K562 (cell line): ENCODE measurements at regions not wholly inside any gene's neighbourhood (a gene's known extent, or its start where the extent isn't known, plus 50 kb on each side); places are given as distances from the start of the nearest gene placed in this dataset.

ENCODE experiments used
- ATAC-seq: fragments of 200-7000 bp; cut with Tn5 transposase; 3 replicates; pipeline ENCODE4 v1.9.1; 2020; ENCODE audit warnings: moderate library complexity
- BruUV-seq: library from RNA; stranded (reverse); fragments of 400-500 nt; replicated peaks from 2 replicates; lab custom pipeline; 2021; lab: Mats Ljungman, UMichigan
- CTCF ChIA-PET: fragments of 300-600 bp; formaldehyde crosslinking; extraction: SDS; loops from one replicate; lab custom pipeline; 2021; ENCODE audit warnings: low intra/inter-chr PET ratio; lab: Yijun Ruan, JAX
- POLR2A ChIA-PET: fragments of 300-600, 350-650 bp; sonication (Branson Sonifier 250); formaldehyde crosslinking; extraction: SDS; loops from one replicate; lab custom pipeline; 2021; ENCODE audit warnings: antibody characterized with exemption, inconsistent platforms; lab: Yijun Ruan, JAX
- DNase-seq, 4 experiments: peaks; one replicate each; pipeline versions ENCODE4 v3.0.0 to v3.0.0-alpha.2; 2011 to 2018; ENCODE audit warnings: low spot score in 3 of 4, mixed read lengths in 3 of 4; ENCODE audit errors: extremely low read depth in 1 of 4
- FAIRE-seq: peaks from 2 replicates; lab custom pipeline; 2011; peaks lifted over from hg19 to GRCh38; lab: Jason Lieb, UNC
- H2AFZ ChIP-seq: 2 replicates; pipeline ENCODE4 v1.6.0; 2011; ENCODE audit warnings: low read depth, low read length, control low read depth, inconsistent platforms
- H3K27ac ChIP-seq: fragments of 200-600 bp; 3 replicates; pipeline ENCODE4 v1.8.0; 2011; ENCODE audit warnings: low read depth, mild to moderate bottlenecking, control low read depth, inconsistent platforms, low read length, moderate library complexity, mixed read lengths; ENCODE audit errors: extremely low read depth
- H3K27me3 ChIP-seq, 2 experiments: fragments of 300-600 bp in 1 of 2; 2 replicates in 1 of 2; 3 replicates in 1 of 2; pipeline versions ENCODE4 v1.6.0 to v1.8.0; 2011; ENCODE audit warnings: inconsistent platforms in 2 of 2, low read length in 2 of 2, mild to moderate bottlenecking in 1 of 2, mixed read lengths in 1 of 2, moderate library complexity in 1 of 2; ENCODE audit not compliant: control insufficient read depth in 2 of 2, insufficient read depth in 2 of 2
- H3K36me3 ChIP-seq: fragments of 300-600 bp; 3 replicates; pipeline ENCODE4 v1.8.0; 2011; ENCODE audit warnings: mild to moderate bottlenecking, low read length, inconsistent platforms; ENCODE audit not compliant: control insufficient read depth, insufficient read depth
- H3K4me1 ChIP-seq, 2 experiments: fragments of 200-600 bp in 1 of 2; replicated peaks in 1 of 2; 2 replicates in 1 of 2; 3 replicates in 1 of 2; pipeline versions ENCODE4 v1.5.1 to v1.8.0; 2011; ENCODE audit warnings: inconsistent platforms in 2 of 2, low read length in 2 of 2, mild to moderate bottlenecking in 1 of 2, mixed read lengths in 1 of 2, moderate library complexity in 1 of 2; ENCODE audit not compliant: control insufficient read depth in 2 of 2, insufficient read depth in 2 of 2
- H3K4me2 ChIP-seq: 2 replicates; pipeline ENCODE4 v1.6.1; 2011; ENCODE audit warnings: low read length, control low read depth, inconsistent platforms, mixed read lengths; ENCODE audit not compliant: insufficient read depth
- H3K4me3 ChIP-seq: fragments of 200-600 bp; sonication (generic), shearing (Covaris generic); 2 replicates; pipeline ENCODE4 v1.5.1; 2016; ENCODE audit warnings: control low read depth, inconsistent platforms
- H3K79me2 ChIP-seq: fragments of 200-600 bp; 3 replicates; pipeline ENCODE4 v1.8.0; 2011; ENCODE audit warnings: low read length, inconsistent platforms; ENCODE audit not compliant: control insufficient read depth, insufficient read depth
- H3K9ac ChIP-seq, 2 experiments: 2 replicates each; pipeline versions ENCODE4 v1.6.0 to v1.6.1; 2011; ENCODE audit warnings: low read depth in 2 of 2, low read length in 2 of 2, control low read depth in 1 of 2, inconsistent platforms in 1 of 2, mild to moderate bottlenecking in 1 of 2, mixed read lengths in 1 of 2; ENCODE audit not compliant: insufficient read depth in 1 of 2
- H3K9me1 ChIP-seq: one replicate; pipeline ENCODE4 v1.6.0; 2011; ENCODE audit warnings: inconsistent platforms, mild to moderate bottlenecking, low read length, moderate library complexity; ENCODE audit not compliant: control insufficient read depth, insufficient read depth
- H3K9me3 ChIP-seq: replicated peaks from 2 replicates; pipeline ENCODE4 v1.5.1; 2011; ENCODE audit warnings: low read depth, low read length, inconsistent platforms; ENCODE audit not compliant: control insufficient read depth, insufficient read depth
- H4K20me1 ChIP-seq: replicated peaks from 2 replicates; pipeline ENCODE4 v1.6.1; 2011; ENCODE audit warnings: low read length, inconsistent platforms, mixed read lengths; ENCODE audit not compliant: control insufficient read depth, insufficient read depth
- CAMTA2 ChIP-seq: fragments of 250-450 bp; sonication (Bioruptor Pico); conservative IDR thresholded peaks from 2 replicates; pipeline ENCODE4 v1.5.1; 2022
- NONO ChIP-seq, 2 experiments: fragments of 200-400 bp in 1 of 2; fragments of 450-650 bp in 1 of 2; formaldehyde crosslinking in 1 of 2; IDR thresholded peaks; 2 replicates each; pipeline ENCODE4 v1.6.1; 2017; ENCODE audit warnings: low read depth in 2 of 2, mild to moderate bottlenecking in 2 of 2, moderate library complexity in 2 of 2, low read length in 1 of 2
- PYGO2 ChIP-seq: fragments of 450-650 bp; IDR thresholded peaks from 2 replicates; pipeline ENCODE4 v1.6.1; 2016; ENCODE audit warnings: mild to moderate bottlenecking, missing genetic modification characterization, moderate library complexity, missing compliant biosample characterization
- SMARCB1 ChIP-seq: IDR thresholded peaks from 2 replicates; pipeline ENCODE4 v1.6.1; 2011; ENCODE audit warnings: improper control_type of control experiment, low read depth; ENCODE audit not compliant: insufficient read length
- TAL1 ChIP-seq: fragments of 450-650 bp; IDR thresholded peaks from 2 replicates; pipeline ENCODE4 v1.6.1; 2016; ENCODE audit warnings: mild to moderate bottlenecking
- ZBTB43 ChIP-seq: sonication (generic); formaldehyde crosslinking; IDR thresholded peaks from 2 replicates; pipeline ENCODE4 v1.8.0; 2023; ENCODE audit warnings: mild to moderate bottlenecking, missing genetic modification reagents
- ZNF232 ChIP-seq: sonication (generic); formaldehyde crosslinking; IDR thresholded peaks from 2 replicates; pipeline ENCODE4 v1.8.0; 2022; ENCODE audit warnings: mild to moderate bottlenecking, missing genetic modification reagents
- ZNF717 ChIP-seq: fragments of 250-450 bp; sonication (Bioruptor Pico); IDR thresholded peaks from 2 replicates; pipeline ENCODE4 v1.5.0; 2021
- WGBS: fragments of 100-300 bp; shearing (Covaris generic); methylation state at CpG from one replicate; pipeline ENCODE4 v1.1.6; 2016; ENCODE audit warnings: low coverage, mixed read lengths; ENCODE audit not compliant: insufficient coverage; ENCODE audit errors: missing lambda C conversion rate; 5-methylcytosine and 5-hydroxymethylcytosine counted together
- in situ Hi-C: fragments of 300-500 bp; cut with MboI; formaldehyde crosslinking; loops from 4 replicates; pipeline ENCODE4 v1.15.0; 2018; ENCODE audit warnings: inconsistent platforms, mixed read lengths
- intact Hi-C: fragments of 100-400 bp; cut with micrococcal nuclease; formaldehyde crosslinking; loops from 2 replicates; pipeline ENCODE4 v1.14.2; 2022

DNA sequence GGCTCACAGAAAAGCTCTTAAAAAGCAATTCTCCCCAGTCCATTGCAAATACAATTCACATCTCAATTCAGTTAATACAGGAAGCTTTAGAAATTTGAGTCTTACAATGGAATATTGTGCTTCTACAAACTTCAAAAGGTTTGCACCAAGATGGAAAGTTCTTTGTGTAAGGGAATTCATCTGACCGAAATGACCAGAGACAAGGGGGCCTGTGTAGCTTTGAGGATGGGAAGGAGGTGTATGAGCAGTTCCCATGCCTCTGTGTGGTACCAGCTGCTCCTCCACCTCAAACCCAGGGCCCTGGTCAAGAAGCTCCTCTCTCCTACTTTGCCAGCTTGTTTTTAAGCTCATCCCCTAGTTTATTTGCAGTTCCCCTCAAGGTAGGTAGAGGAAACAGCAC, 312.8 kb upstream of the PKDCC start:
- H3K9me3 ChIP-seq, result no peaks in the 10 kb centered on the region
- H3K36me3 ChIP-seq, result no peaks in the 10 kb centered on the region
- TF ChIP-seq ZBTB43 (CRISPR knock-in tag), result no peak
- TF ChIP-seq NONO (IDR thresholded peaks at IDR 0.05; ENCODE audit: low read depth in 2 of 2, low read length in 1 of 2), result no peak
- no peak for TF ChIP-seq TAL1
- TF ChIP-seq PYGO2 (tag), result no peak
- TF ChIP-seq CAMTA2, result no peak
- TF ChIP-seq SMARCB1, result no peak
- TF ChIP-seq ZNF232 (CRISPR knock-in tag), result no peak
- no peak for TF ChIP-seq ZNF717 (CRISPR knock-in tag)
- TF ChIP-seq, all 486 proteins: peak for 0
- Histone ChIP-seq H4K20me1 (no peaks in the 10 kb centered on the region), H3K27me3 (no peaks in the 10 kb centered on the region), H3K79me2 (no peaks in the 10 kb centered on the region), H3K4me2 (no peak overlapping the region), H3K9ac (no peak overlapping the region), H2AFZ (no peak overlapping the region), H3K27ac (no peak overlapping the region), H3K9me1 (no peaks in the 10 kb centered on the region), H3K4me1 (no peaks in the 10 kb centered on the region), H3K4me3 (no peak overlapping the region)
- FAIRE-seq (no peak), ATAC-seq (no peak), DNase-seq (no peak)
- no TSS peak for BruUV-seq
- intact Hi-C loops (no loop called here), in situ Hi-C loops (no loop called here)
- WGBS, result 0% methylated on average over 1 of the region's 1 CpG
- POLR2A ChIA-PET, result no interaction called here
- CTCF ChIA-PET, result no interaction called here
